GM18907 (cell line): ENCODE measurements at regions not wholly inside any gene's neighbourhood (a gene's known extent, or its start where the extent isn't known, plus 50 kb on each side); places are given as distances from the start of the nearest gene placed in this dataset.

Source experiments
- ATAC-seq: cut with Tn5 transposase; IDR thresholded peaks from one replicate; pipeline ENCODE4 v1.9.1; 2021; ENCODE audit warnings: mild to moderate bottlenecking, moderate library complexity; ENCODE audit not compliant: unreplicated experiment

DNA sequence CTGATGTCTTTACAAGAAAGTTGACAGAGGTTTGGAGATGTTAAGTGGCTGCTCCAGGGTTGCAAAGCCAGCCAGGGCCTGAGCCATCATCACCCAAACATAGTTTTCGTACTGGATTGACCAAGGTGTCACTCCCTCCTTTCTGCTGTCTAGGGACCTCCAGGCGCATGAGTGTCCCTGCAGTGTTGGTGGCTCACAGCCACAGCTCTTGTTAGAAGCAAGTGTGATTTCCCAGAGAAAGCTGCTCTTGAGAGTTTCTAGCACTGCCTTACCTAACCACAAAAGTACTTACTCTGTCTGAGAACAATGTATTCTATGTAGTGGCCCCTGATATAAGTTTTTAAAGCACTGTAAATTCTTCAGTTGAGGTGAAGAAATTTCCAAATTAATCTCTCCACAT, 144.1 kb downstream of the SOX2 start:
- no peak for ATAC-seq

DNA sequence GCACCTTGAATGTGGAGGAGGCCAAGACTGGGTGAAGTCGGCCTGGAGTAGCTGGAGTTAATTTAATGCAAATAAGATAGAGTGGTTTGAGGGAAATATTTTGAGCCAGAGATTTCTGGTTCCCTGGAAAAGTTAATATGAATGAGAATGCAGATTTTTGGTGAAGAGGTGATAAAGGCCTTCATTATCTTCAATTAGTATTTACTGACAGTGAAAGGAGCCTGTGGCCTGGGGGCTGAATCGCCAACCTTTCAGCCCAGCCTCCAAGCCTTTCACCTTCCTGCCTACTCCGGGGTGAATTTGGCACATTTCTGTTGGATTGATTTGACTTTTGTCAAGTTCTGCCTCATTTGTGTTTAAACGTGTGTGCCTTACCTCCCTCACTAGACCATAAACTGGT, 147.8 kb downstream of the SOX2 start:
- no peak for ATAC-seq

DNA sequence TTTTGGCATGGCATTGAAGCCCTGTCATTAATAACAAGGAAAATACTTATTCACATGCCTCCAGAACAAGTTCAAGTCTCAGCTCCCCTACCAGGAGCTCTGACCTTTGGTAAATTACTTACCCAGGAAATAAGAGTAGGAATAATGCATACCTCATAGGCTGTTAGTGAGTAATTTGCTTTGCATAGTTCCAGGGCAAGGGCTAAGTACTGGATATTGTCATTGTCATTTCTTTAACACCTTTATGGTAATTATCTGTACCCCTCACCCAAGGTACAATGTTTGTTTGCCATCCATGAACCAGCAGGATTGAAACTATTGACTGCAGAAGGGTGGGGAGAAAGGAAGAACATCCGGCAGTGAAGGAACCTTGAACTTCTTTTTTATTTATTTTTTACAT, 148.5 kb downstream of the SOX2 start:
- ATAC-seq: no peak

DNA sequence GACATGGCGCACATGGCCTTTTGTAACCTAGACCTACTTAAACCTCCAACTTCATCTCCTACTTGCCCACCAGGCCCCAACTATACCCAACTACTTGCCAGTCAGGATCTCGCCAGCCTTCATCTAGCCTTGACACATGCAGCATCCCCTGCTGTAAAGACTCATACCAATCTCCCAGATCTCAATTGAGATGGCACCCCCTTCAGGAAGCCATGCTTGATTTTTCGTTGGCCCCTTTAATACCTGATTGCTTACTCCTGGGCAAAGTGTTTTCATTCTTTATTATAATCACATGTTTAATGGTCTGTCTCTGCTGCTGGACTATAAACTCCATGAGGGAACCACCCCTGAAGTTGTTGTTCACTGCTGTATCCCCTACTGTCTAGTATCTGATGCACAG, 150.8 kb downstream of the SOX2 start:
- ATAC-seq: no peak

DNA sequence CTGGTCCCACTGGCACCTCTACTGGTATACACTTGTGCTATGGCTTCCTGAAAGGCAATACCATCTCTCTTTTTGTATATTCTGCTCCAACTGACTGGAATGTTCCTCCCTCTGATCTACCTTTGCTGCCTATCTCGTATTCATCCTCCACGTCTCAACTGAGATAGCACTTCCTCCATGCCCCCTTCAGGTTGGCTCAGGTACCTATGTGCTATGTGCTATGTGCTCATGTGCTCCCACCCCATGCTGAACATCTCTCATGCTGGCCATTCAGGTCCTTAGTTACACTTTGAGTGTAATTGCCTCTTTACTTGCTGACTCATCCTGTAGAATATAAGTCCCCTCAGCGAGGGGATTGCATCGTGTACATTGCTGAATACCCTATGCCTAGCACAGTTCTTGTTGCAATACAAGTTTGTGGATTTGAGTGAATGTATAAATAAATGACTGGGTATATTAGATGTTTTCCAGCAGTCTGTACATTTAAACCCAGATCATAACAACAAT, 156.9 kb downstream of the SOX2 start:
- ATAC-seq: no peak

DNA sequence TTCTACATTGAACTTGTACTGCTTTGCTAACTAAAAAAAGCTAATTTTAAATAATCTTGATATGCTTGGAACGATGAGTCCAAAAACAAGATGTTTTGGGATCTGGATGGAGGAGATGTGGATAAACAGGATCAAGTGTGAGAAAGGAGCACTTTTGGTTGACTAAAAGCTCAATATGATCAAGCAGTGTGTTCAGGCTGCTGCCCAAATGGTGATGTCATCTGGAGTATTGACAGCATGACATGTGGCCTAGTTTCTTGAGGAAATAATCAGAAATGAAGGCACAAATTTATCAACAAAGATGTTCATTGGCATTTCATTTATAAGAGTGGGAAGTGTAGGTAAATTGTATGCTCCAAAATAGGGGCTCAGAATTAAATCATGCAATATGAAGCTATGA, 161.2 kb downstream of the SOX2 start:
- no peak for ATAC-seq

DNA sequence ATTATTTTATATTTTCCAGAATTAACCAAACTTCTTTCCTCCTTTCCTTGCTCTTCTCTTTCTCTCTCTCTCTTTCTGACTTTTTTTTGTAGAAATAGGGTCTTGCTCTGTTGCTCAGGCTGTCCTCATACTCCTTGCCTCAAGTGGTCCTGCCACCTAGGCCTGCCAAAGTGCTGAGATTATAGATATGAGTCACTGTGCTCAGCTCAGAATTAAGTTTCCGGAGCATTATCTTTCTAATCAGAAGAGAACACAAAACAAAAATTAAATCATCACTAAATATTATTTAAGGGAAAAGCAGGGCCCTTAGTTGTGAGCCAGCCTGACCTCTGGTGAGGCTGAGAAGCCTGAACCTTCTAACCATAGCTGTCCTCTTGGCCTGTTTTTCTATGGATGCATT, 168.2 kb downstream of the SOX2 start:
- no peak for ATAC-seq

DNA sequence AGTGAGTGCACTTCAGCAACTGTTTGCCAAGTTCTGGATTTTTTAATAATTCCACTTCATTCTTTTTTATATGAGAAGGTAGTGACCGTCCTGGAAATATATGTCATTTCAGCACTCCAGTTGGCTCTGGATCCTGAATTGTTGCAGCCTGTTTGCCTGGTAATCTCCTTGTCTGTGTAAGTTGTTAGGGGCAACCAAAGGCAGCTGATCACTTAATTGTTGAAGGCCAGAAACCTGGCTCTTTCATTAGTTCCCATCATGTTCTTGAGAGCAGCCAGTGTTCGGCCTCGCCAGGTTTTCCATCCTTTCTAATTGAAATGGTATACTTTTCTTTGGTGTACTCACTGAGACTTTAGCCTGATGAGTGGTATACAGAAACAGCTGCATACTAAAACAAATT, 168.6 kb downstream of the SOX2 start:
- no peak for ATAC-seq

DNA sequence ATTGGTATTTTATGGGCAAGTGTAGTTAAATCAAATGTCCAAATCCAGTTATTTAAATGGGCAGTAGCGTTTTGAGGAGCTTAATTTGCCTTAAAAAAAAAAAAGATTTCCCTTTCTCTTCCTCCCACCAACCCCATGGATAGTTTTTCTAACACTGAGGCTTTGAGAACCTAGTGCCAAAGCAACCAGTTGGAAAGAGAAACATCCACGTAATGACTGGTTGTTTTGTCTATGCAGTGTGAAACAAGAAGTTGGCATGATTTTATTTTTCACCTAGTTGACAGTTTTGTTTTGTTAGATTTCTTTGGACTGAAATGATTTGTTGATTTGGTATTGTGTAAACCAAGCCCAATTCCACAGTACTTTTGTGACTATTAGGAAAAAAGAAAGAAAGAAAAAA, 170.0 kb downstream of the SOX2 start:
- no peak for ATAC-seq

DNA sequence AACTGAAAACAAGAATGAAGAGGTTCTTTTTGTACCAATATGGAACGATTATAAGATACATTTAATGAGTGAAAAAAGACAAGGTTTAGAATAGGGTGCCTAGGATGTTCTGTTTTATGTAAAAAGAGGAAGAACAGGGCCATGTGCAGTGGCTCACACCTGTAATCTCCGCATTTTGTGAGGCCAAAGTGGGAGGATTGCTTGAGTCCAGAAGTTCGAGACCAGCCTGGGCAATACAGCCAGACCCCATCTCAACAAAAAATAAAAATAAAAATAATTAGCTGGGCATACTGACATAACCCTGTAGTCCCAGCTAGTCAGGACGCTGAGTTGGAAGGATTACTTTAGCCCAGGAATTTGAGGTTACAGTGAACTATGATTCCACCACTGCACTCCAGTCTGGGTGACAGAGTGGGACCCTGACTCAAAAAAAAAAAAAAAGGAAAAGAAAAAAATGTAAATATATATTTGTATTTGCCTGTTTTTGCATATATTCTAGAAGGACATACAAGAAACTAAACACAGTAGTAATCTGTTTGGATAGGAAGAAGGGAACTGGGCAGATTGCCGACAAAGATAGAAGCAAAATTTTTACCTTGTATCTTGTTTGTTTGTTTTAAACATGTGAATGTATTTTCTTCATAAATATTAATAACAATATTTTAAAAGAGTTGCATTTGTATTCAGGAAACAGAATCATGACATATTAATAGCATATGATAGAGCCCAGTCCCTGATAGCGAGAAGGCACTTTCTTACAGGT, 174.3 kb downstream of the SOX2 start:
- ATAC-seq: no peak

DNA sequence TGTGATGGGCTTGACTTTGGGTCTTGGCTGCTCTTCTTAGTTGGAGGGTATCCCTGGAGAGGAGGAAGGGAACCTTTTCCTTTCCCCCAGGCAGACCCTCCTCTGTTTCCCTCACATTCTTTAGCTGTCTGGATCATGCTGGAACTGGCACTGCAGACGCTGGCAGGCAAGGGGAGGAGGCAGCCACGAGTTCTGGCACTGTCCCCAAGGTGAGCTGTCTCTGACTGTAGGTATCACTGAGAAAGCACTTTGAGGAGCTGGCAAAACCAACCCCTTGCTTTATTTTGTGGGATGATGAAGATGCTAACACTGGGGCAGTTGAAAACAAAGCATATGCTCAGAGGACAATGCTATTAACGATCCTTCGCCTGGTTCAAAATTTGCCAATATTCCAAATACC, 175.0 kb downstream of the SOX2 start:
- no peak for ATAC-seq

DNA sequence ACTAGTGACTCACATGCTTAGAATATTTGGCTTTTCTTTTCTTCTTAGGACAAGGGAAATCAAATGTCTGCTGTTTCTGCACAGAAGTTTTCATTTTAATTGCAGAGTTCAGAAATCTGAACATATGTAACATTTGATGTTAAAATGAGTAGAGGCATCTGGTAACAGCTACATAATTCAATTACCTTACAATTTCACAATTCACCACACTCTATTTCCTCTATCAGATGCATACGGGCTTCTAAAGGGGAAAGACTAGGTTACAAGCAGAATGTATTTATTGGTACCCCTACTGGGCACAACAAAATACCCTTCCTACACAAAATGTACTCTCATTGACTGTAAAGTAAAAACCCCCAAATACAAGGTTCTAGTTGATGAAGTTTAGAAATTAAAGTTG, 176.0 kb downstream of the SOX2 start:
- ATAC-seq: no peak

DNA sequence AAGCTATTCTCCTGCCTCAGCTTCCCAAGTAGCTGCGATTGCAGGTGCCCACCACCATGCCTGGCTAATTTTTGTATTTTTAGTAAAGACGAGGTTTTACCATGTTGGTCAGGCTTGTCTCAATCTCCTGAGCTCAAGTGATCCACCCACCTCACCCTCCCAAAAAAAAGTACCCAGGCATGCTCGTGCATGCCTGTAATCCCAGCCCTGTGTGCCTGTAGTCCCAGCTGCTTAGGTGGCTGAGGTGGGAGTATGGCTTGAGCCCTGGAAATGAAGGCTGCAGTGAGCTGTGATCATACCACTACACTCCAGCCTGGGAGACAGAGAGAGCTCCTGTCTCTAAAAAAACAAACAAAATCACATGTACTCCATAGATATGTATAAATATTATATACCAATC, 176.5 kb downstream of the SOX2 start:
- no peak for ATAC-seq

DNA sequence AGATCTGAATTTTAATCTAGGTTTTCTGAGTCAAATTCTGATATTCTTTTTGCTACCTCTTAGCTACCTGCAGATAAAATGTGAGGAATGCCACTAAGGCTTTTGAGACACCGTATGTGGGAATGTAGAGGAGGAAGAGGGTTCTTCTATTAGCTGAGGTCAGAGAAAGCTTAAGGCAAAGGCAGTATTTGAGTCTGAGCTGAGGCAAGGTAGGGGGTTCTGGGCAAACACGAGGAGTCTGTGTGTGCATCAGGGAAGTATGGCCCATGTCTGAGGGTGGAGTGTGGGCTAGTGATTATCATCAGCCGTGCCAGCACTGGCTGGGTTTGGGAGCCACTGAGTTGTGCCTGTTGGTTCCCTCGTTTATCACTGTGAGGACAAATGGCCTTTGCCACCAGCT, 181.1 kb downstream of the SOX2 start:
- no peak for ATAC-seq

DNA sequence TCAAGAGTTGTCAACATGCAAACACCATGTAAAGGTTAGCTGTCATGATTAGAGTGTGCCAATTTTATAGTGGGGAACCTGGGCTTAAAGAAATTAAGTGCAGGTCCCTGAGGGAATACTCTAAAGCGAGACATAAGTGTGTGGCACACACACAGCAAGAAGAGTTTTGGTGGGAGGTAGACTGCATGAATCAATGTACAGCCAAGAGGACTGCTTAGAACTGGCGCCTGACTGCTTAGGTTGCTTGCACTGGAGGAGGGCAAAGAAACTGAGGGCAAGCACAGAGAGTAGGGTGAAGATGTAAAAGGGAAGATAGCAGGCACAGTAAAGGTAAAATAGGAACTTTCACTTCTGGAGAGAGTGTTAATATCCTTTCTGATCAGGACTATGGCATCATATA, 184.9 kb downstream of the SOX2 start:
- ATAC-seq: no peak

DNA sequence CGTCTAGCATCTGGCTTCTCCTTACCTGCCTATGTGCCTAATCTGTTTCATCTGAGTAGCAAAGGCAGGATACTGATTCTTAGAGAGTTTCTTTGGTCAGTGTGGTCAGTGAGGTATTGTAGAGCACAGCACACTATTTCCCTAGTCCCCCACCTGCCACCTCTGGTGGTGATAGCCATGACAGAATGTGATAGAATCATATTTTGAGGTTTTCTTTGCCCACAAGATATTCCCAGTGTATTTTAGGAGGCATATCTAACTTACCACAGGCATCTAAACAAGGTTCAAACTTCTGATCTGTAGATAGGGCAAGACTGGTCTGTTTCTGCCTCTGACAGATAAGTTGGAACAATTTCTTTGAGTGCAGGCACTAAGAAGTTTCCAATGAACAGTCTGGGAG, 188.0 kb downstream of the SOX2 start:
- ATAC-seq: no peak

DNA sequence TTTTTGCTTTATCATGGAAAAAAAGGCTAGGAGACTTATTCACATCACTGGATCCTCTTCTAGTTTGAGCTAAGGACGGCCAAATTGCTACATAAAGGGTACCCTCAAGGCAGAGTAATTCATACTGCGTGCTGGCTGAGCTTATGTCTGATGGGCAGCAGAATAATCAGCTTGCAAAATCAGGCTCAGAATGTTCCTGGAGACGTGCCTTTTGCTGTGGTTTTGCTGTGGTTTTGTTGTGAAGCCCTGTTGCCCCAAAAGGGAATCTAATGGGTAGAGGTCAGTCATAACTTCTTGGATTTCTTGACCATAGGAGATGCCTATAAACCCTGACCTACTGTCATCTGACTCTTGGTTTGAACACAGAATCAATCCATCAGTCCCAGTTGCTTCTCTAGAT, 189.9 kb downstream of the SOX2 start:
- no peak for ATAC-seq

DNA sequence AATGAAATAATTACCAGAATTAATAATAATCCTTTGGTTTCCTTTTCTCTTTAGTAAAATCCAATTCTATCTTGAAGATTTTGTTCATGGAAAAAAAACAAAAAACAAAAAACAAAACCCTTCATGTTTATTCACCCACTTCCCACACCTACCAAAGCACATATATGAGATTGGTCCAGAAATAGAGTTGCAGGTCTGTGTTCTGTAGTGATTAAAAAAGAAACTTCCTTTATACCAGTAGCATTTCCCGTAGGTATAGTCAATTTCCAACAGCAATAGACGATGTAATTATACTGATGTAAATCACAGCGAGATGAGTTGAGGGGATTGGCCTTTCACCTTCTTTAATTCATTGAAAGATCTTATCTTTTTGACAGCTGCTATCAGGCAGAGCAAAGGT, 194.6 kb downstream of the SOX2 start:
- ATAC-seq: no peak

DNA sequence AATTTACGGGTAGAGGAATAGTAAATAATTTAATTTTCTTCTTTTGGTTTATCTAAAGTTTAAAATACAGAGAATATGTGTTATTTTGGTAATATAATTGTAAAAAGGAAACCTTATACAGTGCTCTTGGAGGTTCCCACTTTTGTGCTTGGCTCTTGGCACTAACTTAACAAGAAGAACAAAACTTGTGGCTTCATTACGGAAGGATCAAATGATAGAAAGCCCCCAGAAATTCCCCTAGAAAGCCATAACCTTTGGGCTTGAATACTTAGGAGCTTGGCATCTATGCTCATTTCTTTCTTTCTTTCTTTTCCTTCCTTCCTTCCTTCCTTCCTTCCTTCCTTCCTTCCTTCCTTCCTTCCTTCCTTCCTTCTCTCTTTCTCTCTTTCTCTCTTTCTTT, 197.5 kb downstream of the SOX2 start:
- ATAC-seq: no peak

DNA sequence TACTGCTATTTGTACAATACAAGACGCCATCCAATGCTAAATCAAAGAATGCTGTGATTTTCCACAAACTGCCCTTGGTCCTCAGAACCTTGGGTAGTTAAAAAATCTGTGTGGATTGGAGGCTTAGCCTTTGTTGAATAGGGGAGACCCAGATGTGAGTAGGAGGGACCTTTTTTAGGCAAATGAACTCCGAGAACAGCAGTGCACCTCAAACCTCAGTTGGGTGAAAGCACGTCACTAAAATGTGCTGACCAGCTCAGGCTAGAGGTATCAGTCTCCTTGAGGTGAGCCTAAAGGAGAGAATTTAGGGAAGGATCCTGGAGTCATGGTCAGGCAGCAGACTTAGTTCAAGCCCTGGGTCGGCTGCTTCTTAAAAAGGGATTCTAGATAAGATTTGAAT, 200.7 kb downstream of the SOX2 start:
- ATAC-seq: no peak

DNA sequence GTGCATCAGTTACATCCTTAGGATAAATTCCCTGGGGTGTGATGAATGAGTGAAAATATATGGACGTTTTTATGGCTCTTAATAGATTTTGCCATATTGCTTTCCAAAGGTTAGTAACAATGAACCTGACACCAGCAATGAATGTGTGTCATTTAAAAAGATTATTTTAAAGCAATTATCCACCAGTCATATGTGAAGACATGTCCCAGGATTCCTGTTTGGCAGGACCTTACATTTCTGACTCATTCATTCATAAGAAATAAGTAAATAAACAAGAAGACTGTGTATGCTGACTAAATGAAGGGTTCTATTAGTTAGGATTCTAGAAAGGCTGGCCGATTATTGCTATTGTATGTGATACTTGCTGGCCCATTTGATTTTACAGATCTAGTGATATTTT, 201.5 kb downstream of the SOX2 start:
- ATAC-seq: no peak

DNA sequence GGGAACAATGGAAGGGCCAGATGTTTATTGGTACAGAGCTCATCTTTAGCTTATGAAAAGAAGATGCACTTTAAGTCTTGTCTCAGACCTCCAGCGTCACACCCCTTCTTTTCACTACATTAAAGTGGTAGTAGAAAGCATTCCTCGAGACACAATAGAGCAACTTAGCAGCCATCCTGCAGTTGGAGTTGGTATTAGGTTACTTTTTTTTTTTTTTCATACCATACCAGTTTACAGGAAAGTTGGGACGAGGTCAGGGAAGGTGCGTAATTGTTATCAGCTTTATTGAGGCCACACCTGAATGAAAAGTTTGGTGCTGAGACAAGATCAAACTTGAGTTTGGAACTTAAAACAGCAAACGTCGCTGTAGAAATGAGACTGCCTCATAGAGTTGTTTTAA, 203.8 kb downstream of the SOX2 start:
- no peak for ATAC-seq

DNA sequence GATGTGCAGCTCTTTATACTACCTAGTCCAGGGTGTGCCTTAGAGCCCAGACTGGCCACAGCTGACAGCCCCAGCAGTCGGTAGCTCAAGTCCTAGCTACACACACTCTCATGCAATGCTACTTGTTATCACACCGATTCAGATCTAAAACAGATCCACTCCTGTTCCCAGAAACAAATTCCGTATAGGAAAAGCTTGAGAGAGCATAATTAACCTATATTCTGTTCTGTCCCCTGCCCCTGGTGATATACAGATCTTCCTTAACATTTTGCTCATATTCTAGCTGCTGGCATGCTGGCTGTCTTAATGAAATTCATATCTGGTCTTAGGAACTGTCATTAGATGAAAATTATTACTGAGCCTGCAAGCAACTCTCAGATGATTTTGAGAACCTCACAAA, 204.3 kb downstream of the SOX2 start:
- ATAC-seq: no peak
